Gastrocnemius medialis (tissue), 4 donors: ENCODE measurements at regions not wholly inside any gene's neighbourhood (a gene's known extent, or its start where the extent isn't known, plus 50 kb on each side); places are given as distances from the start of the nearest gene placed in this dataset.

Source experiments
- ATAC-seq, 2 donors: fragments of 150-250 bp; one replicate each; pipeline ENCODE4 v1.9.1; 2016
- DNase-seq, 2 donors: peaks; one replicate each; pipeline ENCODE4 v3.0.0-alpha.2; 2019
- H3K27ac ChIP-seq, 4 donors: fragments of 200-600 bp; sonication (generic); 1 replicate in 1 of 4; 2 replicates in 3 of 4; pipeline ENCODE4 v1.5.1; 2016 to 2018; ENCODE audit warnings: mild to moderate bottlenecking in 2 of 4, moderate library complexity in 1 of 4
- H3K27me3 ChIP-seq, 3 donors: fragments of 200-600 bp; sonication (generic) in 2 of 3; 1 replicate in 1 of 3; 2 replicates in 2 of 3; pipeline versions ENCODE4 v1.5.1 to v1.6.0; 2016 to 2019; ENCODE audit warnings: mild to moderate bottlenecking in 1 of 3, moderate library complexity in 1 of 3
- H3K36me3 ChIP-seq, 2 donors: fragments of 200-600 bp; sonication (generic) in 1 of 2; one replicate each; pipeline ENCODE4 v1.5.1; 2017 to 2018
- H3K4me1 ChIP-seq, 2 donors: fragments of 200-600 bp; sonication (generic) in 1 of 2; one replicate each; pipeline ENCODE4 v1.5.1; 2016 to 2017; ENCODE audit warnings: mild to moderate bottlenecking in 2 of 2
- H3K4me3 ChIP-seq, 4 donors: fragments of 200-600 bp; sonication (generic) in 3 of 4; 1 replicate in 1 of 4; 2 replicates in 3 of 4; pipeline ENCODE4 v1.5.1; 2016 to 2019; ENCODE audit warnings: mild to moderate bottlenecking in 2 of 4
- H3K9me3 ChIP-seq, 3 donors: fragments of 200-600 bp; sonication (generic) in 2 of 3; 1 replicate in 1 of 3; 2 replicates in 2 of 3; pipeline ENCODE4 v1.5.1; 2016 to 2019
- POLR2A ChIP-seq, 2 donors: fragments of 450-650 bp; IDR thresholded peaks; one replicate each; pipeline ENCODE4 v1.6.1; 2017; ENCODE audit warnings: antibody characterized with exemption in 2 of 2, mild to moderate bottlenecking in 2 of 2, moderate library complexity in 2 of 2
- in situ Hi-C, 4 donors: fragments of 200-750 bp; cut with MboI; loops; one replicate each; pipeline versions ENCODE4 v1.15.0 to v1.8.0; 2017; ENCODE audit warnings: low sequenced_read_pairs in 4 of 4
- intact Hi-C: fragments of 100-400 bp; cut with DNase I; formaldehyde crosslinking; loops from one replicate; pipeline ENCODE4 v1.15.1; 2023; ENCODE audit warnings: low total_unique reads
- TF ChIP-seq, protein P1 (sequence below), 5 experiments: fragments of 450-650 bp in 3 of 5; fragments of 200-600 bp in 2 of 5; sonication (generic) in 2 of 5; IDR thresholded peaks in 4 of 5; conservative IDR thresholded peaks in 1 of 5; 1 replicate in 4 of 5; 2 replicates in 1 of 5; pipeline ENCODE4 v1.5.1; 2016 to 2019; ENCODE audit warnings: antibody characterized with exemption in 5 of 5, mild to moderate bottlenecking in 3 of 5, moderate library complexity in 3 of 5

DNA sequence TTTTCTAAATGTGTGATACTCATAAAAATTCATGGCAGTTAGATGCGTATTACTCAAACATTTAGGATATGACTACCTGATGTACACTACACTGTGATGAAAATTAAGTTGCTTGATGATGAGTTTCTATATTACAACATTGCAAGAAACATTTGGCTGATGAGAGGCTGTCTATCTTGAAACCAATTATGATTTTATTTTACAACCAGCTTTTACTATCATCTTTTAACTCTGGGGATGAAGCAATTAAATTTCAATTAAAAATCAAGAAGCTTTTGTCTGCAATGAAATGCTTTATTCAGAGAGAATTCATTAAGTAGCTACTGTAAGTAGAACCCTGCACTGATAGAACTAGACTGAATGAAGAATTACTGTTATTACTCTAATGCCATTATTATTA lies 500.4 kb downstream of the KCTD16 start:
- no peak overlapping the region for H3K4me3 ChIP-seq
- intact Hi-C loops (no loop called here), in situ Hi-C loops (no loop called here)
- no peak for ATAC-seq
- no peaks in the 10 kb centered on the region for H3K9me3 ChIP-seq
- H3K27me3 ChIP-seq, result no peaks in the 10 kb centered on the region
- TF ChIP-seq, protein P1, sequence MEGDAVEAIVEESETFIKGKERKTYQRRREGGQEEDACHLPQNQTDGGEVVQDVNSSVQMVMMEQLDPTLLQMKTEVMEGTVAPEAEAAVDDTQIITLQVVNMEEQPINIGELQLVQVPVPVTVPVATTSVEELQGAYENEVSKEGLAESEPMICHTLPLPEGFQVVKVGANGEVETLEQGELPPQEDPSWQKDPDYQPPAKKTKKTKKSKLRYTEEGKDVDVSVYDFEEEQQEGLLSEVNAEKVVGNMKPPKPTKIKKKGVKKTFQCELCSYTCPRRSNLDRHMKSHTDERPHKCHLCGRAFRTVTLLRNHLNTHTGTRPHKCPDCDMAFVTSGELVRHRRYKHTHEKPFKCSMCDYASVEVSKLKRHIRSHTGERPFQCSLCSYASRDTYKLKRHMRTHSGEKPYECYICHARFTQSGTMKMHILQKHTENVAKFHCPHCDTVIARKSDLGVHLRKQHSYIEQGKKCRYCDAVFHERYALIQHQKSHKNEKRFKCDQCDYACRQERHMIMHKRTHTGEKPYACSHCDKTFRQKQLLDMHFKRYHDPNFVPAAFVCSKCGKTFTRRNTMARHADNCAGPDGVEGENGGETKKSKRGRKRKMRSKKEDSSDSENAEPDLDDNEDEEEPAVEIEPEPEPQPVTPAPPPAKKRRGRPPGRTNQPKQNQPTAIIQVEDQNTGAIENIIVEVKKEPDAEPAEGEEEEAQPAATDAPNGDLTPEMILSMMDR (IDR thresholded peaks at IDR 0.05 in 4 of 5, conservative IDR thresholded peaks at IDR 0.05 in 1 of 5), result no peak
- TF ChIP-seq POLR2A (IDR thresholded peaks at IDR 0.05), result no peak
- no peak overlapping the region for H3K27ac ChIP-seq
- H3K4me1 ChIP-seq, result no peaks in the 10 kb centered on the region
- H3K36me3 ChIP-seq, result no peaks in the 10 kb centered on the region
- DNase-seq, result no peak

DNA sequence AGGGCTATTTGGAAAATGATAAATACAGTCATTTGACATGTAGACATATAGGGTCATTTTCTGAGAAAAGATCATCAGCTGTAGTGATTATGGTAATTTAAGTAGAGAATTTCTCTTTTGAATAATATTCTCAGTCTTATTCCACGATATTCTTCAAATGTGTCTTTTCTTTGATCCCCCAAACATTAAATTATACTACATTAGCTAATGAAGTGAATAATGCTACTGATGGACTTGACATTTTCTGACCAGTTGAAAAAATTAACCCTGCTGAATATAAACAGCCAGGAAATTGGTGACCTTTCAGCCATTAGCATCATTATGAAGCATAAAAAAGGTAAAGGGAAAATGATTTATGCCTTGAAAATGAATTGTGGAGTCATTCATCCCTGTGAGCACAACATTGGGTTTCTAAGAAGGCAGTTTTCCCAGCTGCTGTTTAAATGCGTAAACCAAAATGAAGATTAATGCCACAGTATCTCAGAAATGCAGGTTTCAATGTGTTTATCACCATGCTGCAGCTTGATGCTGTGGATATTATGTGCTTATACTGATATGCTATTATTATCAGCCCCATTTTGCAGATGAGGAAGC lies 489.1 kb downstream of the KCTD16 start:
- no peaks in the 10 kb centered on the region for H3K36me3 ChIP-seq
- no peaks in the 10 kb centered on the region for H3K27me3 ChIP-seq
- in situ Hi-C loops, result no loop called here
- H3K4me3 ChIP-seq, result no peak overlapping the region
- no peaks in the 10 kb centered on the region for H3K4me1 ChIP-seq
- H3K27ac ChIP-seq, result no peak overlapping the region
- intact Hi-C loops, result no loop called here
- DNase-seq (no peak), ATAC-seq (no peak)
- H3K9me3 ChIP-seq, result no peaks in the 10 kb centered on the region
- no peak for TF ChIP-seq POLR2A (IDR thresholded peaks at IDR 0.05)
- TF ChIP-seq, protein P1 (IDR thresholded peaks at IDR 0.05 in 4 of 5, conservative IDR thresholded peaks at IDR 0.05 in 1 of 5), result no peak

DNA sequence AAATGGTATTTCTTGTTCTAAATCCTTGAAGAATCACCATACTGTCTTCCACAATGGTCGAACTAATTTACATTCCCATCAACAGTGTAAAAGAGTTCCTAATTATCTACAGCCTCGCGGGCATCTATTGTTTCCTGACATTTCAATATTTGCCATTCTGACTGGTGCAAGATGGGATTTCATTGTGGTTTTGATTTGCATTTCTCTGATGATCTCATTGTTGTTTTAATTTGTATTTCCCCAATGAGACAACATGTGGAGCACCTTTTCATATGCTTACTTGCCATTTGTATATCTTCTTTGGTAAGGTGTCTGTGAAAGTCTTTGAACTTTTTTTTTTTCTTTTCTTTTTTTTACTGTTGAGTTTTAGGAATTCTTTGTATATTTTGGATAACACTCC lies 473.6 kb downstream of the KCTD16 start:
- intact Hi-C loops, result no loop called here
- ATAC-seq (no peak), DNase-seq (no peak)
- Histone ChIP-seq H3K4me3 (no peak overlapping the region), H3K36me3 (no peaks in the 10 kb centered on the region), H3K27ac (no peak overlapping the region), H3K4me1 (no peaks in the 10 kb centered on the region), H3K27me3 (no peaks in the 10 kb centered on the region), H3K9me3 (no peaks in the 10 kb centered on the region)
- in situ Hi-C loops, result no loop called here
- TF ChIP-seq, protein P1 (IDR thresholded peaks at IDR 0.05 in 4 of 5, conservative IDR thresholded peaks at IDR 0.05 in 1 of 5), result no peak
- no peak for TF ChIP-seq POLR2A (IDR thresholded peaks at IDR 0.05)

DNA sequence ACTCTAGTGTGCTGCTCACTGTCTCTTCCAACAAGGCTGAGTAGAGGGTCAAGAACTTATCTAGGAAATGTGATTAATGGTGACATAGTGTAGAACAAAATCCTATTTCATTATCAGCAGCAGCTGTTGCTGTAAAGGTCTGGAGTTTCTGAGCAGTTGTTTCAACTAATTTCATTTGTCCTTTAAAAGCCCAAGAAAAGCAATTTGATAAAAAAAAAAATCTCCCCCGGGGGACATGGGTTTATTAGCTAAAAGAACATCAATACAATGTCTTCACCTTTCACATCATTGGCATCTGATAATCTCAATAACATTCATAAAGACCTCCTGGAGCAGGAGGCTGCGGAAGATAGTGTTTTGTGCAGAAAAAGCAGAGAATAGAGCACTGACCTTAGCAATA lies 468.1 kb downstream of the KCTD16 start:
- no peak for DNase-seq
- Histone ChIP-seq H3K4me3 (no peak overlapping the region), H3K27me3 (no peaks in the 10 kb centered on the region), H3K9me3 (no peaks in the 10 kb centered on the region), H3K27ac (no peak overlapping the region), H3K36me3 (no peaks in the 10 kb centered on the region), H3K4me1 (no peaks in the 10 kb centered on the region)
- intact Hi-C loops (no loop called here), in situ Hi-C loops (no loop called here)
- ATAC-seq, result no peak
- TF ChIP-seq POLR2A (IDR thresholded peaks at IDR 0.05), result no peak
- TF ChIP-seq, protein P1 (IDR thresholded peaks at IDR 0.05 in 4 of 5, conservative IDR thresholded peaks at IDR 0.05 in 1 of 5), result no peak

DNA sequence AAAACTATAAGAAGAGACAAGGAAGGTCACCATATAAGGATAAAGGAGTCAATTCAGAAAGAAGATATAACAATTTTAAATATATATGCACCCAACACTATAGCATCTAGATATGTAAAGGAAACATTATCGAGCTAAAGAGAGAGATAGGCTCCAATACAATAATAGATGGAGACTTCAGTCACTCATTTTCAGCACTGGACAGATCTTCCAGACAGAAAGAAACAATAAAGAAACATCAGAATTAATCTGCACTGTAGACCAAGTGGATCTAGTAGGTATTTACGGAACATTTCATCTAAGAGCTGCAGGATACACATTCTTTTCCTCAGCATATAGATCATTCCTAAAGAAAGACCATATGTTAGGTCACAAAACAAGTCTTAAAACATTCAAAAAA lies 463.5 kb downstream of the KCTD16 start:
- no peaks in the 10 kb centered on the region for H3K27me3 ChIP-seq
- intact Hi-C loops, result no loop called here
- H3K9me3 ChIP-seq, result peaks cover 0 to 6% (median 0%) of the 10 kb centered on the region in 3 donors
- H3K4me1 ChIP-seq, result no peaks in the 10 kb centered on the region
- no peaks in the 10 kb centered on the region for H3K36me3 ChIP-seq
- in situ Hi-C loops, result no loop called here
- ATAC-seq (no peak), DNase-seq (no peak)
- H3K27ac ChIP-seq, result no peak overlapping the region
- TF ChIP-seq, protein P1 (IDR thresholded peaks at IDR 0.05 in 4 of 5, conservative IDR thresholded peaks at IDR 0.05 in 1 of 5), result no peak
- TF ChIP-seq POLR2A (IDR thresholded peaks at IDR 0.05), result no peak
- no peak overlapping the region for H3K4me3 ChIP-seq
